ENCODE measurements at regions not wholly inside any gene's neighbourhood (a gene's known extent, or its start where the extent isn't known, plus 50 kb on each side); places are given as distances from the start of the nearest gene placed in this dataset.
A peak's percentile ranks its signal among the peaks of the same experiment; 100 is the strongest.

DNA sequence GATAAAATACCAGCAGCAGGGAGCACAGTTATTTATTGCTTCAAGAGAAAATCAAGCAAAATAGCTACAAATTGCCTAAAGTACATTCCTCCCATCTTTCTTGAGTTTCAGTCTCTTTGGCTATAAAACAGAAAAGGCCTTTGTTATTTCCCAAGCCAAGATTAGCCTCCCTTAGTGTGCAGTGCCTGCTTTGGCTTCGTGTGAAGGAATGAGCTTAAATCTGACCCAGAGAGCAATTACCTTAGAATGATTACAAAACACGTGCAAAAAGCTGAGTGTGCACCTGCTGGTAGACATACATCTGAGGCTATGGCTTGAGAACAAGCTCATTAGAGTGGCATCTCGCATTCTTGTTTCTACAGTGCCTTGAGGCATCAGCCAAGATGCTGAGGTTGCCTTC lies 250.8 kb downstream of the C4orf33 start:
- no peak for DNase-seq (ENCODE audit: low spot score)

DNA sequence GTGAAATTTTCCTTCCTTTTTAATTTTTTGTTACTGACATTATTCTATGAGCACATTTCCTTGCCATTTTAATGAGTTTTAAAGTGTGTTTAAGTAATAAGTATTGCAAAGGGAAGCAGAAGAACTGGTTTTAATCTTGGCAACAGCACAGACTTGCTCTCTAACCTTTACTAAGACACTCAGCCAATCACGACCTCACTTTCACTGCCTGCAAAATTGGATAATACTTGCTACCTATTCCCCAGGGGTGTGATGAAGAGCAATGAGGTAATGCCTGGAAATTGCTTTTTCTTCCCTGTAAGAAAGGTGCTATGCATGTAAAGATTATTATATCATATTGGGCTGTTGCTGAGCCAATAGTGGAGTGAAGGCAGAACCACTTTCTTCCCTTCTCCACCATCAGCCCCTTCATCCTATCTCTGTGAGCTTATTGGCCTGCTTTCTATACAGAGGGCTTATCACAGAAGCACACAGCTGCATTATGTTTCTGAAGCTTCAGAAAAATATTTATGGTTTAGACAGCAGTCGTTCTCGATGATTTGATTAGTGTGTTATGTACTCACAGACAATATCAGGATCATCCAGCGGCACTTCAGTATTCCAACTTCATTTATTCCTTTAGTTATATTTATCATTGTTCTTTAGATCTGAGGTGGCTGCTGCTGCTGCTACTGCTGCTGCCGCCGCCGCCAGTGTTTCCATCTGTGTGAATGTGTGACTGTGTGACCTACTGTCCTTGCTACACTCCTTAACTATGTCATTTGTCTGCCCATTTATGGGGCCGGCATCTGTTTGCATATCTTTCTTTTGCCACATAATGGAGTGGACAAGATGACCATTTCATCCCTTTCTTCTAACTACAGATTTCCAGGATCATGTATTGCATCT lies 255.1 kb downstream of the C4orf33 start:
- no peak for DNase-seq (ENCODE audit: low spot score)

DNA sequence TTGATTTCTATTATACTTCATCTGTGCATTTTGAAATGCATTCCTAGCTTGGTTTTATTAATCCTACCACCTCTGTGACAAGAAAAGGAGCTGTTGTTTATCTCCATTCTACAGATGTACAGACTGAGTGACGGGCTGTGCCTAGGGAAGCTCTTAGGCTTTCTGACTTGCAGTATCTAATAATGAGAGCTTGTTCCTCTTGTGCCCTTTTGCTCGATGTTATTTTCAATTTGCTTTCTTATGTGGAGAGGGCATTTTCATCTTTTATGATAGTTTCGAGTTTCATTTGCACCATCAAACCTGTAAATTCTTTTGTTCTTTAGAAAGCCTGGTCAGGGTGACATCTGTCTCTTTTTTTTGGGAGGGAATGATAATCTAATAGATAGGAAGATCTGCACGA lies 256.5 kb downstream of the C4orf33 start:
- DNase-seq (ENCODE audit: low spot score), result no peak

DNA sequence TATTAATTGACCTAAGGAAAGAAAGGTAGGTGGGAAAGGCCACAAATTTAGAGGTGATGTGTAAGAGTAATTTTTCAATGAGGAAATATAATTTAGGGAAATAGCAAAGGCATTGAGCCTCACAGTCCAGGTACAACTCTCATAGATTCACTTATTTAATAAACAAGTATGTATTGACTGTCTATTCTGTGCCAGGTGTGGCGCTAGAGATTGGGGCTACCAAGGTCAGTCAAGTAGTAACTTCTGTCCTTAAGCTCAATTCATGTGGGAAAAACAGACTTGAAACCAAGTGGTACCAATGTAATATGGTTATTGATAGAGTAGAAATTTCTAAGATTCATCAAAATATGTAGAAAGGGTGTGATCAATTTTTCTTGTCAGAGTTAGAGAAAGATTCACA lies 257.5 kb downstream of the C4orf33 start:
- DNase-seq (ENCODE audit: low spot score), result no peak

DNA sequence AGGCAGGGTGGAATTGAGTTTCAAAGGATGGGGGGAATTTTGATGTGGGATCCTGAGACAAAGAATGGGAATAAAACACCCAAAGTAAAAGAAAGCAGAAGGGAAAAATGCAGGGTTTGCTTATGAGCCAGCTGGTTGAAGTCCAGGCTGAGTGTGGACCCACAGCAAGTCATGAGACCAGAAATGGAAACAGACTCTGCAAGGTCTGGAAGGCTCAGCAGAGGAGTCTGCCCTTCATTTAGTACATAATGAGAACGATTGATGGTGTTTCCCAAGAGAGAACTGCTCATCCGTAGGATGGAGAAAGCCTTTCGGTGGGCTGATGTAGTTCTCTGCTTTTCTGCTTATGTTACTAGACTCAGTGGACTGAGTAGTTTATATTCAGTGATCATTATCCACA lies 259.1 kb downstream of the C4orf33 start:
- DNase-seq (ENCODE audit: low spot score), result no peak

DNA sequence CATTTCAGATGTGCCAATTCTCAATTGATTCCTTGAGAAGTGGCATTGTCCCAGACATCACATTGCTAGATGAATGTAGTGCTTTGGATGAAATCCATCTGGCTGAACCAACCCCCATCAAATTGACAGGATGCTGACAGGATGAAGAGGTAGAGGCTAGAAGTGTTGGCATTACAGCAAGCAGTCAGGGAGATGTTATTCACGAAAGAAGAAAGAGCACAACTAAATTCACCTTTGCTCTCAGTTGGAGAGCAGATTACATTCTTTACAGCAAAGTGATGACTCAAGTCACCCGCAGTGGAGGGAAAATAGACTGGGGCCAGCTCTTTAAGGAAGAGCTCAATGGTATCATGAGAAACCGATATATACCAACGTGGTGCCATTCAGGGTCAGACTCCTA lies 259.6 kb downstream of the C4orf33 start:
- no peak for DNase-seq (ENCODE audit: low spot score)

DNA sequence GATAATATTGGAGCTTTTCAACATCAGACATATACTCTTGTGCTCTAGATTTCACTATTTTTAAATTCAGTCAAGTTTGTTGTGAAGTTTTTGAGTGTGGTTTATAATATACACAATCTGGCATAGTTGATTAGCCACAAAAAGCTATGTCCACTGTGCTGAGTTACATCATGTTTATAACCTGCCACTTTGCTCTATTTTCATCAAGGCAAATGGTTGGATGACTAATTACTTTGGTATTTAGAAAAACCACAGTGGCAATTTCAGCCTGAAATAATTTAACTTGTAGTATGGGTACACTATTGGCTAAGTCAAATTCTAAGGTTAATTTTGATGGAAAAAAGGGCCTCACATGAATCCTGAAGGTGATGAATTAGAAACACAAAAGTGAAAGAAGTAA lies 262.6 kb downstream of the C4orf33 start:
- DNase-seq (ENCODE audit: low spot score), result peak; percentile 38

DNA sequence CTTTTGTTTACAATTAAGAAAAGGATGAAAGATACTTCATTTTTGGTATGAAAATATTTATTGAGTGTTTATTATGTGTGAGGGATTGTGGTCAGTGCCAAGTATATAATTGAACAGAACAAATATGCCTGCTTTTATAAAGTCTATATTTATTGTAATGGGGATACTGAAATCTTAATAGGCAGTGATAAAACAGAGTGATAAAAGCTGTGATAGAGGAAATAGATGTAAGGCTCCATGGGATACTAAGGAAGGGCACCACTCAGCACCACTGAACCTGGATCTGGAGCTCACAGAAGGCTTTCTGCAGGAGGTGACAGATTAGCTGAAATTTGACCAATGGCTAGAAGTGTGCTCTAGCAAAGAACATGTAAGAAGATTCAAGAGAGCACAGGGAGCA lies 263.5 kb downstream of the C4orf33 start:
- DNase-seq (ENCODE audit: low spot score), result no peak

DNA sequence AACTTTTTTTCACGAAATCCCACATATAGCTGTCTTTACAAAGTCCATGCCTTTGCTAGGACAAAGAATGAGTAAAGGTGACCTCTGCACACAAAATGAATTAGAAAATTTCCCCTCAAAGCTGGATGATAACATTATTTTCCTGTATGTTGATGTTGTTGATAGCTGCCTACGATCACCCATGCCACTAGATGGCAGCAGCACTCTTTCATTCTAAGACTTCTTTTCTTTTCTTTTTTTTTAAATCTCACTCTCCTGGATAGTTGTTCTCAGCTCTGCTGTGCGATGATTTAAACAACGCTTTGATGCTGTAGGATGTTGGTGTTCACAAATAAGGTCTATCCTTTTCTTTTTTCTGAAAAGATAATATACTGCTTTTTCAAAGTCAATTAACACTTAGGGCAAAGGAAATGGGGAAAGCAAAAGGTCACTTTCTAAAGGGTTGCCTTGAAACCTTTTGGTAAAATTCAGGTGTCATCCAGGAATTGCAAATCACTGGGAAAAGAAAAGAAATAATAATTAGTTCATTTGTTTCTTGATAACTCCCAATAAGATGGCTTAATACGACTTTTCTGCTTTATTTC lies 266.8 kb downstream of the C4orf33 start:
- peak; percentile 84 for DNase-seq (ENCODE audit: low spot score)

DNA sequence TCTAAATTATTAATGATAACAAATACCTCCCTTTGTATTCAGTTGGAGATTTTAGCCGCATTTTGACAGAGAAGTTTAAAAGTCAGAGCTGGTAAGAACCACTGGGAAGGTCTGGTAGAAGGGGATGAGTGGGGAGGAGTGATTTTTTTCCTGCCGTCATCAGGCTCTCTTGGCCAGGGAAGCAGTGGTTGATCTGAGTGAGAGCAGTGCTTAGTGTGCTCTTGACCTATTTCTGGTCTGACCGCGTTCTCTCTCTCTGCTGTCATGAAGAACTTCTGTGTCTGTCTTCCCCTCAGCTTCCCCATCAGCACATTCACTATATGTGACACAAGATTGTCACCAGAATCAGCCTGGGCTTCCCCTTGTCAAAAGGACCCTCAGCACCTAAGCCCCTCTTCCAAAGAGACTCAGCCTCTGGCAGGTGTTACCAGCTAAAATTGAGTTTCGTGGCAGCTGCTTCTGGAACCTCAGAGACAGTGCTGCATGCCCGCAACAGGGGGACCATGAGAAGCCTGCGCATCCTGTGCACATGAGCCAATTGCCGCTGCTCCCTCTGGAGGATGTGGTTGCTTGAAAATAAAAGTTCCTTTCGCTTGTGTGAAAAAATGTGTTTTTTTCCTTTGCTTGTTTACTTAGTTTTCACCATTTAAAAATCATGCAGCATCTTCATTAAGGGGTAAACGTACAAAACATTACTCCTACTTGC lies 268.9 kb downstream of the C4orf33 start:
- DNase-seq (ENCODE audit: low spot score), result no peak

DNA sequence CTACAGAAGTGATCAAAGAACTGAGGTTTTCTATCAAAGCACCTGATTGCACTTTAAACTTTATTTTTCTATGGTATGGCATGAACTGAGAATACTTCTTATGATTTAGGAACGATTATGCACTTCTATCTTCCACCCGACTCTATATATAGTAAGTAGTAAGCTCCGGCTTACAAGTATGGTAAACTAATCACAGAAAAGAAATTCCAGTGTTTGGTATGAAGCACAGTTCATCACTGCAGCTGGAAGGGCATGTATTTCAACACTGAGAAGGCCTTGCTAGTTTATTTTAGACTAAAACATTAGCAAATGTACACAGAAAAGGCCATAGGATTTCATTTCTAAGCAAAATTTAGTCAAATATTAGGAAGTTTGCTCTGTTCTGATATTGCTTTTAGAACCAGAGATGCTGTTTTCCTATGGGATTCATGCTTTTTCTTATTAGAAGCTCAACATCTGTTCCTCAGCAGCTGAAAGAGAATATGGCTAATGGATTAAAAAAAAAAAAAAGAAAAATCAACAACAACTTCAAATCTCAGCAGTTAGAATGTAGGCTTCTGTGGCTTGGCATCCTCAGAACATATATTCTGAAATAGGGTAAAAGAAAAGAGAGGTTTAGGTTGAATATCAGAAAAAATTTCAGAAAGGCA lies 273.5 kb downstream of the C4orf33 start:
- DNase-seq (ENCODE audit: low spot score), result no peak

DNA sequence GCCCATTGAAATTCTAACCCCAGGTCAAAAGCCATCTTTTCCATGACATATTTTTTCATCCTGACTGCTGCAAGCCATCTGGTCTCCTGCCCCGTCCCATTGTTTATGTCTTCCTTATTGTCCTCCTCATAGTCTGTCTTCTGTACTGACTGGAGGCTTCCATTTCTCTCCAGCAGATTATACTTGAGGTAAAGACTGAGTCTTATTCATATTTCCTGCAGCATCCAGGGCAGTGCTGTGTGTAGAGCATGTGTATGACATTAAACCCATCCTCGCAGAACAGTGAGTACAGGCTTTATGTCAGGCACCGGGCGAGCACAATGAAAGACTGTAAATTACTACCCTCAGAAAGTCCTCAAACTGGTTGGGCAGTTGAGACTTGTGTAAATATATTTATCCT lies 275.1 kb downstream of the C4orf33 start:
- DNase-seq (ENCODE audit: low spot score), result no peak

DNA sequence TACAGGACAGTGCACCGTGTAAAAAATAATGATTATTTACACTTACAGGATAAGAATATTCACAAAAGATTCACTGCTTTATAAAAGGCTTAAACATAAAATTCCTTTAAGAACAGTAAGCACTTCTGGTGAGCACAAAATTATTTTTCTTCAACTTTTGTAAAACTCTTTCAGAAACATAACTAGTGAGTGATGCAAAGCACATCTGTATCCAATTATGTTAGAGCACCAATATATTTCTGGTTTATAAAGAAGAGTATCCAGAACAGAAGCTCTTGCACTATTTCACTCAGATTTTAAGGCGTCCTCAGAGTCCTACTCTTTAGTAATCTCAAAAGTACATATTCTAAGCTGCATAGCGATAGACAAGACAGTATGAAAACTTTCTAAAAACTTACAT lies 276.0 kb downstream of the C4orf33 start:
- DNase-seq (ENCODE audit: low spot score), result no peak

DNA sequence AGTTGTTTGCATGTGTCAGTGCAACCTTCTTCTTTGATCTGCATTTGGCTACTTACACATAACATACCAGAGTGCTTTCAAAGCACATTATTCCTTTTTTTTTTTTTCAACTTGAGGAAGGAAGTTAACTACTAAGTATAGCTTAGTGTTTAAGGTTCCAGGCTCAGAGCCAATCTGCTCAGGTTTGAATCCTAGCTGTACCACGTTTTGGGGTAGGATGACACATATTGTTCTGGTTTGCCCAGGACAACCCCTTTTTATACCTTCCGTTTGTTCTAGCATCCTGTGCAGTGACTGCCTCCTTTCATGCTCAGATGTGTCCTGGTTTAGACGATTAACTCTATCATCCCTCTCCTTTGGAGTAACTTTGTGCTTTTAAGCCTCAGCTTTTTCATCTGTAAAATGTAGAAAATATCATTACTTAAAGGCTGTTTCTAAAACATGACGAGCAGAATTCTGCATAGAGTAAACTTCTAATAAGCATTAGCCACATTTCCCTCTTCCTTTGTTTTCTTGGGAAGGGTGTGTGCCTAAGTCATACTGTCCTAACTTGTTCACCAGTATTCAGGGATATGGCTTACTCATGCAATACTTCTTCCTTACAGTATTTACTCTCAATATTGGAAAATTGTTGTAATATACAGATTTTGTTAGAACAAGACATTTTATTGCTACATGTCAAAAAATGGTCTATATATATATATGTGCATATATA lies 281.3 kb downstream of the C4orf33 start:
- peak; percentile 80 for DNase-seq (ENCODE audit: low spot score)

DNA sequence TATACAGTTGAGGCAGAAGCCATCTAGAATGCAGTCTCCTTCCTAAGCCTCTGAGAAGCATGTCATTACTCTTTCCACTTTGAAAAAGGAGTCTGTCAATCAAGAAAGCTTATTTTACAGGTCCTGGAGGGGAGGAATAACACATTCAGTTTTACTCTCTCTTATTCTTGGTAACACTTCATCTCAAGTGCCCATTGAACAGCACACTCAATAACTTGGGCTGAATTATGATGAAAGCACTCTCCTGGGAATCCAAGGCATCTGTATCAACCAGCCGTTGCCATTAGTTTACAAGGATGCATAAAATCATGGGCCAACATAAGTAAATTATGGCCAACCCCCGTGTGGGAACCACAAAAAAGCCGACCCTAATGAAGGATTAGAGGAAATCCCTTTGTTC lies 282.4 kb downstream of the C4orf33 start:
- DNase-seq (ENCODE audit: low spot score), result no peak

DNA sequence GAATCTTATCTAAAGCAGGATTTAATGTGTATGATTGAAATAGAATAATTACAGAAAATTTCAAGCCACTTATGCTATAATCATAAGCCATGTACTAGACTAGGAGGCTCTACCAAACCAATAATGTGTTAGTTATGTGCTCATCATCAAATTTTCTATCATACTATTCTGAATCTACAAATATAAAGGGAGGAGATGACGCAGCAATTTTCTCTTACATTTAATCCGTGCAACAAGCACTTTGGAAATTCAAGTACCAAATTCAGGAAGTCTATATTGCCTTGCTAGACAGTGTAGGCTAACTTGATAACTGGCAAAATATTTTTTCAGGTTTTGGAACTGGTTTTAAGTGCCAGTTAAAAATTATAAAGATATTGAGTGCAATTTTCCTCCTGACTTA lies 283.5 kb downstream of the C4orf33 start:
- DNase-seq (ENCODE audit: low spot score), result no peak

DNA sequence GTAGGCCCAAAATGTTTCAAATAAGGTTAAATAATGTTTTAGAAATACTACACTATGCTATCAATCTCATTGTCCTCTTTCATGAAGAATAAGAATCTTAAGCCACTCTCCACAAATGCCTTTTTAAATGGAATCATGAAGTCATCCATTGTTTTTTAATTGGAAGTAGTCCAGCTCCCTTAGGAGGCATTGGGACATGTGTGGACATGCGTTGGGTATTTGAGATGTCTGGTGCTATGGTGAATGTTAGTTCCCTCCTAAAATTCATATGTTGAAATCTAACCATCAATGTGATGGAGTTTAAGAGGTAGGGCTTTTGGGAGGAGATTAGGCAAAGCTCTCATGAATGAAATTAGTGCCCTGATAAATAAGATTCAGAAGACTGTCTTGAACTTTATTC lies 289.0 kb downstream of the C4orf33 start:
- no peak for DNase-seq (ENCODE audit: low spot score)

DNA sequence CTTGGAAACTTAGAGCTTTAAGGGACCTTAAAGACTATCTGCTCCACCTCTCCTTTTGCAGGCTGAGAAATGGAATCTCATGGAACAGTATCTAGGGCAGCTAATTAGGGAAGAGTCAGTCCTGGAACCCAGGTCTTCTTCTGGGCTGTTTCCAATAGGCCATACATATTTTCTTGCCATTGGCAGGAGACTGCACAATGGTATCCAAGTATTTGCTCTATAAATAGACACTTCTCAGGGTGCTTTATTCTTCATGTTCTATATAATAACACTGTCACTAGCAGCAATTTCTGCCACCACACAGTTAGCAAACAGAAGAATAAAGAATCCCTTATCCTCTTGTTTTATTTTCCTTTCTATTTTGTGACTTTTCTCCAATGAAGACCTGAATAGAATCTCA lies 291.7 kb downstream of the C4orf33 start:
- no peak for DNase-seq (ENCODE audit: low spot score)

DNA sequence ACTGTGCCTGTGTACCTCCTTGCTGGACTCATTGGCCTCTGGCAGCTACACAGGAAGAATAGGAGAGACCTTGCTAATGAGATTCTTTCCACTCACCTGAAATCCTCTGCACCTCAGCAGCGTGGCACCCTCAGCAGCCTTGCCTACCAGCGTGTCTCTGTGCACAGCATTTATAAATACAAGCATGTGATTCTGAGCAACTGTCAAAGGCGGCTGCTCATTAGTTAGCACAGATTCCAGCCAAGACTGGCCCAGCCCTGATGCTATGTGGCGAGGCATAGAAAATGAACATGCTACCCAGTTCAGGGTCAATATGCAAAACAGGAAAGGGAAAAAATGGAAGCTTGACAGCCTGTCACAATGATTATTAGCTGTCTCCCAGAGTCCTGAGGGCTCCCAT lies 298.0 kb downstream of the C4orf33 start:
- DNase-seq (ENCODE audit: low spot score), result no peak

DNA sequence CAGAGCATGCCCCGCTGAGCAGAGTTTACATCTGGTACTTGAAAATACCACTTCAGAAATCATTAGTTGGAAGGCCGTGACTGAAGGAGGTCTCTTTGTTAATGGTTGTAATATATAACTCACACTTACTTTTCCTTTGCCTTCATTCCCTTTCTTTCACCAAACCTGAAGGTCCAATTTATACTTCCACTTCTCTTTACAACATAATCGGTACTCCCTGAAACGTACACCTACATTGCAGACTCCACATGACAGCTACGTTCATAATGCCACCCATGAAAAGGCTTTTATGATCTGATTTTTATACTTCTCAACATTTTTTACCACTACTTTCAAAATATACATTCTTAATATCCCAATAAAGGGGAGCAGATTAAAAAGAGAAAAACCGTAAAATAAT lies 298.7 kb downstream of the C4orf33 start:
- no peak for DNase-seq (ENCODE audit: low spot score)

DNA sequence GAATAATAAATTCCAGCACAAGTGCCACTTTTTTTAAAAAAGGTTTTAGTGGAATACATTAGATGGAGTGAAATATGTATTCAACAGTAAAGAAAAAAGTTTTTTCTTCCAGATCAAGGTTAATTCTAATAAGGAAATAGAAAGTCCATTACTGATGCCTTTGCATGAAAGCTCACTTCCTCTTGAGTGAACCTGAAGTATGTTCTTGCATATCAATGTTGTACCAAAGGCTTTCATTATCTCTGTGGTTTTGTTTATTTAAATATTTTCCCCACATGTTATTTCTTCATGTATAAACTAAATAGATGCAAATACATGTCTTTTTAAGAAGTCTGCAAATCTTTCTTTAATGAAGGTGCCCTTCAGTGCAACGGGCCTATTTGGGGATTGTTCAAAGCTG lies 307.9 kb downstream of the C4orf33 start:
- DNase-seq (ENCODE audit: low spot score), result no peak

DNA sequence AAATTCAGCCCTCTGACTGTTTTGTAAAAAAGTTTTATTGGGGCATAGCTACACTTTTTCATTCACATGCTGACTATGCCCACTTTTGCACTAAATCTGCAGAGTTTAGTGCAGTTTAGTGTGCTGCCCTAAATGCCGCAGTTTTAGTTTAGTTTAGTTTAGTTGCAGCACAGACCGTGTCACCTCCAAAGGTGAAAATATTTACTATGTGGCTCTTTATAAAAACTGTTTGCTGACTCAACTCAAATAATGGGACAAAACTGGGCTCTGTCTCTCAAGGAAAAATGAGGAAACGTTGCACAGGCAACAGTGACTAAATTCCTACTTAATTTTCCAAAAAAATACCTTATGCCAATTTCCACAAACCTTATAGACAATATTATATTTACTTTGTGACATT lies 314.2 kb downstream of the C4orf33 start:
- no peak for DNase-seq (ENCODE audit: low spot score)

Measured in kidney capillary endothelial cell (primary cell).